HG02870 (cell line): ENCODE measurements at regions not wholly inside any gene's neighbourhood (a gene's known extent, or its start where the extent isn't known, plus 50 kb on each side); places are given as distances from the start of the nearest gene placed in this dataset.

ENCODE experiments used
- ATAC-seq: cut with Tn5 transposase; IDR thresholded peaks from one replicate; pipeline ENCODE4 v1.9.1; 2021; ENCODE audit warnings: mild to moderate bottlenecking, moderate library complexity; ENCODE audit not compliant: unreplicated experiment

- no peak for ATAC-seq
Measured at GRCh38 chr13:31049833-31050232, 111.9 kb downstream of the HSPH1 start.

GRCh38 chr13:31049083-31049482 is 112.6 kb downstream of the HSPH1 start:
- ATAC-seq: no peak

DNA sequence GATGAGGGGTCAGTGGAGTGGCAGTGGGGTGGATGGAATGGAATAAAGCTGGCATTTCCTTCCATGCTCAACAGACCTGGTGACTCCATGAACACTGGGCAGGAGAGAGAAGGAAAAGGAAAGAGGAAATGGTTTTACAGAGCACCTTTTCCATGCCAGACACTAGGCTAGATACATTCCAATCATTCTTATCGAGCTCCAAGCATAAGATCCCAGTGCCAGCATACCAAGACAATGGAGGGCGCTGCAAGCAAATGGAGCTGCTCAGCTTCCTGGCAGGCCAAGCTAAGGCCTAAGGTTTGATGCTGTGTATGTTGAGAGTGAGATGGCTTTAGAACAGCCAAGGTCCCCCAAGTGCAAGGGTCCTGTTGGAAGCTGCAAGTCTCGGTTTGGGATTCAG is 113.2 kb downstream of the HSPH1 start:
- ATAC-seq: no peak

DNA sequence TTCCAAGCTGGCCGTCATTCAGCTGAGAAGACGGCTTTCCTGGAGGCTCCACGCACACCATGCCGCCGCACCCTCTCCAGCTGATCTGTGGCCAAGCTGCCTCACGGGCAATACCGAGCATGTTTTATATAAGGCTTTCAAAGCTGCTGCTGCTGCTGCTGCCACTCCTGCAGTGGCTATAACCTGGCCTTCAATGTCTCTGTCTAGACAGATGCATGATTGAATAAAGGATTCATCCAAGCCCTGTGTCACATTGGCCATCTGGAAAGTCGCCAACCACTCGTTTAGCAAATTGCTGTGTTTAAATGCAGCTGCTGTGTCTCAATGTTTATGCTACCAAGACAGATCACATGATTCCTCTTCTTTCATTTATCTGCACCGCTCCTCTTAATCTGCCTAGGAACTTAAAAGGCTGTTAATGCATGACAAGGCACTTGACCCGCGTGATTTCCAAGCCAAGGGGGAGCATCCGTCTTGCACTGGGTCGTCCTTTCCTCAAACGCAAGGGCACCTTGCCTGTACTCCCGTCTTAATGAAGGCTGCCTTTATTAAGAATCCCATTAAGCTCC is 114.3 kb downstream of the TEX26 start:
- ATAC-seq: no peak

DNA sequence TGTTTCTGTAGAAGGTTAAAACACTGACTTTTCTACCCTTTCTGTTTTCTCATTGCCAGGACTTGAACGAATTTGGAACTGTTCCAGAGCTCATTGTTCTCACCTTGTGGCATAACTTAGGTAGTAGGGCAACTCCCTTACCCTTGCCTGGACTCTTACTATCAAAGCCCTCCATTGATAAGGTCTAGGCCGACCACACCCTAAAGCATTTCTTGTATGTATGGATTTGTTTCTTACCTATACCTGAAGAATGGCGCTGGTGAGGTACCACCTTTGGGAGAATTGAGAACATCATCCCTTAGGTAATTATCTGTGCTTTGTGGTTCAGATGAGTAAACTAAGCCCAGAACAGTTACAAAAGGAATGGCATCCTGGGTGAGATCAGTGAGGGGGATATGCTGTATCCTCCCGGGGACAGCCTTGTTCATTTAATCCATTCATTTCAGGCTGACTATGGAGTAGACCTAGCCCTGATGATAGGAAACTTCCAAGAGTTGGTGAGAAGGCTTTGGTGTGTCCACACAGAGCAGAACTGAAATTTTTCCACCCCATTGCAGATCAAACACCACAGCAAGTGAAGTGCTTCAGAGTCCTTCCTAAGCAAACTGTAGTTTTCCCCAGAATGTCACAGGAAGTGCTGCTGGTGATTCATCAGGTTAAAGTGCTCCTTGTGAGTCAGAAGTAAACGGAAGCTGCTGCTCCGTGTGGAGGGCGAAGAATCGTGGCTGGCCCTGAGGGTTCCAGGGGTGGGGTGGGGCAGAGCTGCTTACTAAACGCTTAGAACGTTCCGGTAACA is 113.0 kb downstream of the TEX26 start:
- no peak for ATAC-seq

GRCh38 chr13:31044364-31045285 is 112.2 kb downstream of the TEX26 start:
- peak; percentile 87 for ATAC-seq

DNA sequence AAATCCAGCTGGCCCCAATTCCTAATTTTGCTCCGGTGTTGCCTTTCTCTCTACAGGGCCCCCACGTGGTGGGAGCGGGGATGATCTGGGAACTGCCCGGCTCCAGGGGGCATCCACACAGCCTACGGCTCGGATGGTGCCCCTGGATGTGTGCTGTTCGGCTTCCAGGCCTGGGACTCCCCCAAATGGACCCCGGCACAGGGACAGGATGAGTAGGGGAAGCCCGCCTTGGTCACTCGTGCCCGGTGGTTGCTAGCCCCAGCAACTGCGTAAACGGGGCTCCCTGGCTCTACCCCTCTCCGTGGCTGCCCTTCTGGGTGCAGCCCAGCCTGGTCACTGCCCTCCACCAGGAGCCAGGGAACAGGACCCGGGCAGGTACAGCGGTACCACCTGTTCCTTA is 111.5 kb downstream of the TEX26 start:
- ATAC-seq: peak; percentile 3

DNA sequence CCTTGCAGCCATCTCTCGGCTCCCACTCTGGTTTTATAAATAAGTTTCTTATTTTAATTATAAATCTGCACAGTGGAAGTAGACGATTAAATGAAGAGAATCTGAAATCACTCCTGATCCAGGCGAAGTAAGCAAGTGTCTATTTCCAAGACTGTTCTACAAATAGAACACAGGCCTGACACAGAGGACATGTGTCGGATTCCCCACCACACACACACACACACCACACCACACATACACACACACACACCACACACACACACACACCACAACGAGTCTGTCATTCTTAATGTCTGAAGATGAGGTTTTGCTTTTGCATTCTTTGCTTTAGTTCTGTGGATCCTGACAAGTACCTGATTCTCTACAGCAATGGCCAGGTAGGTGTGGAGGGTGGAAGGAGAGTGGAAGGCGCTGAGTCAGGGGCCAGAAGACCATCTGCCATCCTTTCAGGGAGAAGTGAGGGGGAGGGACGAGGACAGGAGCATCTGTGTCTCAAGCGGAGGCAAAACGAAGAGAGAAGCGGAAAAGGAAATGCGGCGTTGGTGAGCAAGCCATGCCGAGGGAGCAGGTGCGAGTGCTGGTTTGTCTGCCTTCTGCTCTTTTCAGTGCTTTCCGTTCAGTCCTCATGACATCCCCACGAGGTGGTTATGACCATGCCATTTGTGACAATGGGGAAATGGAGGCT is 110.2 kb downstream of the TEX26 start:
- ATAC-seq: no peak

DNA sequence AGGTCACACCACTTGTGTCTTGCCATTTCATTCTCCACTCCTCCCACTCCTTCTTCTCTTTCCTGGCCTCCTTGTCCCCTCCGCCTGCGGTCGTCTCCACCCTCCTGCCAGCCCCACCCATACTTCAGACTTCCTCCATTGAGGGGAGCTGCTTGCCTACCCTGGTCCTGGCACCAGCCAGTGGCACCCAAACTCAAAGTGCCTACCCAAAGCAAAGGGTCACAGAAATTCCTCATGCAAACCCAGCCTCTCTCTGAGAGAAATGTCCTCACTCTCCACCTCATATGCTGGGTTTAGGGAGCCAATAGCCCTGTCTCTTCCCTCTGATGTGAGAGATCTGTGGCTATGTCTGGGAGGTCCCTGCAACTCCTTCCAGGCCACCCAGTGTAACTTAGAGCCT is 109.6 kb downstream of the TEX26 start:
- no peak for ATAC-seq

- ATAC-seq: peak; percentile 61
Measured at GRCh38 chr13:31038834-31039552, 106.5 kb downstream of the TEX26 start.

DNA sequence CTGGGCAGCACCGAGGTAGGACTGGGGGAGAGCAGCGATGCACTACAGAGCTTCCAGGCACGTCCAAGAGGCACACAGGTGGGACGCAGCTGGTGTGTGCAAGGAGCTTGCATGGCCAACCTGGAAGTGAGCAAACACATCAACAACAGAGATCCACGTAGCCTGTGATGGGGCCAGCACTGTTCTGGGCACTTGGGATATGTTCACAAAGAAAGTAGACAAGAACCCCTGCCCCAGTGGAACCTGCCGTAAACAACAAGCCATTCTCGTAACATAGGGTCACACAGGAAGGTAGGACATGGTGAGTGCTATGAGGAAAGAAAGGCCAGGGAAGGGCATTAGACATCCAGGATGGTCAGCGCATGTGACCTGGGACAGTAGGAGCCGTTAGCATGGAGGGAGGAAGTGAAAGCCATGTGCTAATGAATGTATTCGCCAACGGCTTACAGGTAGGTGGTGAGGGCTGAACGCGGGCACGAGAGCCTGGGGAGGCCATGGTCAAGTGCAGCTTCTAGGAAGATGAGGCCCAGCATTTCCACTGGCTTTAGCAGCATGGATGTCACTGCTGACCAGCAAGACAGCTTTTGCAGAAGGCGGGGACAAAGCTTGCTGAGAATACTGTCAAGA is 105.5 kb downstream of the TEX26 start:
- no peak for ATAC-seq

- ATAC-seq: no peak
Measured at GRCh38 chr13:31036731-31037695, 104.6 kb downstream of the TEX26 start.

DNA sequence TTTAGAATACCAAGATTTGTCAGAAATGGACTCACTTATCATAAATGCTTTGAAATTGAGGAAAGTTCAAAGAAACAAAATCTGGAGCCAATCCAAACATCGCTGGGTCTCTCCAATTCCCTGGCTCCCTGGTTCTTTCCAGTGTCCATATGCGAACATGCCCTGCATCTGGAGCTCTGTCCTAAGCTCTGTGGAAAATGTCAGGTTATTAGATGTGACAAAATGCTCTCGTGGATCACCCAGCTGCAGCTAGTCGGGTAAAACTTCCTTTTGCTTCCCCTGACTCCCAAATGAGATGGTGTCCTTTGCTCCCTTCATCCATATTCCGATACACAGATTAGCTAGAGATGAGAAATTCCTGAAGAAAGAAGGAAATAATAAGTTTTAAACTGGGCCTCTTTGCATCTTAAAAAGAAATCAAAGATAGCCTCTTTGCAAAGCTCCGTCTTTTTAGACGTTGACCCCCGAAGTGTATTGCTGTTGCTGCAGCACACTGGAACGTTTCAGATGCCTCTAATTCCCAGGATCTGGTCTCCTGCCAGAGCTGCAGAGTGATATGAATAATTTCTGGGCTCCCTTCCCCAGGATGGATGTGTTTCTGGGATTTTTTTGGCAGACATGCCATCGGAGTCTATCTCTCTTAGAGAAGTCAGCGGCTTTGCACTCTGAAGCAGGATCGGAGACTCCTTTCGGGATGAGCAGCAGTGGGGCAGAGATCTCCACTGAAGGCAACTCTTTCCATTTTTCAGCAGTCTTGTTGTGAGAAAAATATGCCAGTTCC is 102.9 kb downstream of the TEX26 start:
- ATAC-seq: no peak

- no peak for ATAC-seq
Measured at GRCh38 chr13:31032528-31033113, 100.2 kb downstream of the TEX26 start.

GRCh38 chr13:31031482-31031881 is 99.0 kb downstream of the TEX26 start:
- no peak for ATAC-seq

- no peak for ATAC-seq
Measured at GRCh38 chr13:31029102-31029501, 96.6 kb downstream of the TEX26 start.

DNA sequence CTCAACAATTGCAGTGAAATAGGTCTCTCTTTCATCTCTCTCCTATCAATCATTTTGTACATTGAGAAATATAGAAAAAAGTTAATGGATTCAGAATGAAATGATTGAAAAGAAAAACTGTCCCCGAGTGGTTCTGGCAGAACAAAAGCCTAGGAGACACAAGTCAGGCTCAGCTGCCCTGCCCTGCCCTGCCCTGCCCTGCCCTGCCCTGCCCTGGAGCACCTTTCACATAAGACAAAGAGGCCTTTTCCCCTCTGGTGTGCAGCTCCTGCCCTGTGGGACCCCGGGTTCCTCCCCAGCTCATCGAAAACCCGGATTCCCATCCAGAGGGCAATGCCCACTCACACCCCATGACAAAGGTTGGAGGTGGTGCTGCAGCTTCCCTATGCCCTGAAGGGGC is 94.7 kb downstream of the TEX26 start:
- no peak for ATAC-seq
